Inferior parietal cortex (tissue), 1 donor: ENCODE measurements at regions not wholly inside any gene's neighbourhood (a gene's known extent, or its start where the extent isn't known, plus 50 kb on each side); places are given as distances from the start of the nearest gene placed in this dataset.

Experiments used
- DNase-seq: peaks from one replicate; pipeline ENCODE4 v3.0.0-alpha.2; 2016; ENCODE audit errors: extremely low spot score

DNA sequence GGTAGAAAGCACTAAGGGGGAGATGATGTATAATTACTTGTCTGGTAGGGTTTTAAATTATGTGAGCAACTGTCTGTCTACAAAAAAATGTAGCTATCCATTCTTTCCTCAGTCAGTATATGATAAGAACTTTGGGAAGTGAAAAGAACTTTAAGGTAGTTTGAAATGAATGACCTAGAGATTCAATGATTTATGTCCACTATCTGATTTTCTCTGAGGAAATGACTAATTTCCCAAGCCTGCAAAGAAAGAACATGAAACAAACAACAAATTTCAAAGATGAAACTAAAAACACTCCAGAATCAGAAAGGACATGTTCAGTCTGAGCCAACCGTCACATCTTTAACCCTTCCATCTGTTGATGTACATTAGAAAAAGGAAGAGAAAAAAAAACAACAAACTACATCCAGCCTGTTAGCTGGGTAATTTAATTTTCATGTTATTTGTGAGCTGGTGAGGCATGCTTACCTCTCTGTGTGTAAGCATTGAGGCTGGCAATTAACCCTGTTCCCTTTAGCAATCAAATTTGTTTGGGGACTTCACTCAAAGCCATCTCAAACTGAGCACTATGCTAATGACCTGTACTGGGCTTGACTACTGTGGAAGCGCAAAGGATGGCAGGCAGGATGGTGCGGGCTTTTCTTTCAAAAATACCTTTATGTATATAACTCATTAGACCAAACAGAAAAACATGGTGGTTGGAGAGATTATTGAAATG, 220.1 kb downstream of the TUSC7 start:
- DNase-seq, result no peak

DNA sequence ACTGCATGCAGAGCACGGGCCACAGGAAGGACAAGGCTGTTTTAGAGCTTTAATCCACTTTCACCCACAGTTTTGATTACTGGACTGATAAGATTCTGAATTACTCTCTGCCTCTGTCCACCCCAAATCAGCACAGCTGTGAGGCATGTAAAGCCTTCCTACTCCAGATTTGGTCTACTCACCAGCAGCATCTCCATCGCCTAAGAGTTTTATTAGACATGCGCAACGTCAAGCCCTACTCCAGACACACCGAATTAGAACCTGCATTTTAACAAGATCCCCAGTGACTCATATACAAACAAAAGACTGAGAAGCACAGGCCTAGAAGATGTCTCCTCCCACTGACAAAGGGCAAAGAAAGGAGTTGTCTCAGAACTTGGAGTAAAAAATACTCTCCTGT, 221.2 kb downstream of the TUSC7 start:
- no peak for DNase-seq

- no peak for DNase-seq
Observed at GRCh38 chr3:116939091-116939490, 229.5 kb downstream of the TUSC7 start.

DNA sequence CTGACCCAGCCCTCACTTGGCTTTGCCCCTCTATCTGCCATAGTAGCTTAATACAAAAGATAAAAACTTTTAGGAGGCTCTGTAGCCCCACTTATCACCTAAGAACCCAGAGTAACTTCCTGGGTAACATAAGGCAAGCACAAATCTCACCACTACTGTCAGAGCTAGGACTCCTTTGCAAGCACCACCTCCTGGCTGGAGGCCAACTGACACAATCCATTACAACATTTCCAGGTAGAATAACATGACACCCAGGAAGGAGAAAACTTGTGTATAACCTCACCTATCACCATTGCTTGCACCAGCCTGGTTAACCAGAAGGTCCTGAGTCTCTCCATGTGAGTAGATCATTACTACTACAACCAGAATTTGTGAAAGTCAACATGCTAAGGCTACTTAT, 230.0 kb downstream of the TUSC7 start:
- no peak for DNase-seq

DNA sequence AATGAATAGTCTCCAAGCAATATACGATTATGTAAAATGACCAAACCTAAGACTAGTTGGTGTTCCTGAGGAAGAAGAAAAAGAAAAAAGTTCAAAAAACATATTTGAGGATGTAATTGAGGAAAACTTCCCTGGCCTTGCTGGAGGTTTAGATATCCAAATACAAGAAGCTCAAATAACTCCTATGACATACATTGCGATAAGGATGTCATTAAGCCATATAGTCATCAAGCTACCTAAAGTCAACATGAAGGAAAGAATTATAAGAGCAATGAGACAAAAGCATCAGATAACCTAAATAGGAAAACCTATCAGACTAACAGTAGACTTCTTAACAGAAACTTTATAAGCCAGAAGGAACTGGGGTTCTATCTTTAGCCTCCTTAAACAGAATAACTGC, 231.1 kb downstream of the TUSC7 start:
- no peak for DNase-seq

- no peak for DNase-seq
Observed at GRCh38 chr3:116946376-116946775, 236.8 kb downstream of the TUSC7 start.

GRCh38 chr3:116947148-116947547, 237.6 kb downstream of the TUSC7 start:
- DNase-seq, result no peak

- DNase-seq, result no peak
Observed at GRCh38 chr3:116947809-116948208, 238.2 kb downstream of the TUSC7 start.

DNA sequence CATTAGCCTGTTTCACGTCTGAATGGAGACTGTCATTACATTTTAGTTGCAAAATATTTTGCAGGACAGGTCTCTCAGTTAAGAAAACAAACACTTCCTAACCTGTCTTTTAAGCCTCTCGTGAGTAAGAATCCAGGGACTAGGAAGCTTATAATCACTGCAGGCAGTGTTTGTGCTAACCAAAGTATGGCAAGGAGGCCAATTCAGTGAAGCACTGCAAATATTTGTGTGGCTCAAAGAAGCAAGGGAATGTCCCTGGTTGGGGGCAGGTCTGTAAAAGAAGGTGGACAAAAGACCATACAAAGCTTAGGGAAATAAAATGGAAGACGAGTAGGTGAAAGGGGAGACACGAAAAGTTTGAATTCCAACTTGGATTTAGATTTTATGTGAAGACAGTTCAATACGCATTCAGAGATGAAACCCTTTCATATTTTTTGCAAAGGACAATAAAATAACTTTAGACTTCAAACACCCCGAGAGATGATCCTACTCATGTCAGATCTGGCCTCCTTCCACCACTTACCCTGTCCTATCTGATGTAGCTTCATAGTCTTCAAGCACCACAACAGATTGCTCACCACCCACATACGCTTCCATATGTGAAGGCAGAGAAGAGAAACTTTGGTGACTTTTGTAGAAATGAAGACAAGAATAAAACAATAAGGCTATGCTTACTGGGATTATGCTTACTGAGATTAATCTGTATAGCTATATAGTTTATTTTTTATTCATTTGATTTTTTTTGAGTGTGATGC, 240.9 kb downstream of the TUSC7 start:
- peak; percentile 69 for DNase-seq

GRCh38 chr3:116951610-116952009, 242.0 kb downstream of the TUSC7 start:
- peak; percentile 39 for DNase-seq

DNA sequence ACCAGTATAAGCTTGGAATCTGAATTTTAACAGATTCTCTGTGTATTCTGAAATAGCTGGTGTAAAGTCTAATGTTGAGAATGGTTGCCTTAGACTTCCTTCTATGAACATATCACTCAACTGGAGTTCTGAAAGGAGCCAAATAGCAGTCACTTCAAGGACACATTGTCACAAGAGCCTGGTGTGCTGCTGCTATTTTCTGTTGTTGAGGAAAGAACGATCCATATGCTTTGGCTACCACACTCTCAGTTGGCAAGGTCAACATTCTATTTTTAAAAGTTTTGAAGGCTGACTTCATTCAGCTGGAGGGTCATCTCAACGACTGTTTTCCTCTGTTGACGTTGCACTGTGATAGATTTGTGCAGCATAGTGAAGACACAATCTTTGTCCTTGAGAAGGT, 248.7 kb downstream of the TUSC7 start:
- DNase-seq, result no peak

DNA sequence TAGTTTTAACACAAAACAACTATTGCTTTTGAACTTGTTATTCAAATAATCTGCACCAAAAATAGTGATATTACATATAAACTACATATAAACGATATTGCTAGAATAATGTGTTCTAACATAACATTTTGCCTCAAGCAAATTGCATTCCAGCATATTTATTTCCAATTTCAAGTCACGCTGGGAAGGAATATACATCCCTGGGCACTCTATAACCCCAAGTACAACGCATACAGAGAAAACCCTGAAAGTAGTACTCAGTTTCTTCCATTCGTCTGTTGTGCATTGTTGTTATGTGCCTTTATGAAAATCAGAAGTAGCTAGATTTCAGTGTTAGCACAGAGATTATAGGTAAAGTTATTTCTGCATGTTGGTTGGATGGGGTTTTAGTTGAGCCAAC, 251.5 kb downstream of the TUSC7 start:
- DNase-seq, result no peak

GRCh38 chr3:116963802-116964201, 254.2 kb downstream of the TUSC7 start:
- no peak for DNase-seq

DNA sequence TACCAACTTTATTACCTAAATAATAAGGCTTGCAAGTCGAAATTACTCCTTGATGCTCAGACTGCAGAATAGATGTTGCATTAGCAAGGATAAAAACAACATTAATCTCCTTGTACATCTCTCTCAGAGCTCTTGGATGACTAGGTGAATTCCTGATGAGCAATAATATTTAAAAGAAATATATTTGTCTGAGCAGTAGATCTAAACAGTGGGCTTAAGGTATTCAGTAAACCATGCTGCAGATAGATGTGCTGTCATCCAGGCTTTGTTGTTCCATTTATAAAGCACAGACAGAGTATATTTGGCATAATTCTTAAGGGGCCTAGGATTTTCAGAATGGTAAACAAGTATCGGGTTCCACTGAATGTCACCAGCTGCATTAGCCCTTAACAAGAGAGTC, 257.1 kb downstream of the TUSC7 start:
- DNase-seq, result no peak

- DNase-seq, result no peak
Observed at GRCh38 chr3:116969135-116969534, 259.6 kb downstream of the TUSC7 start.

DNA sequence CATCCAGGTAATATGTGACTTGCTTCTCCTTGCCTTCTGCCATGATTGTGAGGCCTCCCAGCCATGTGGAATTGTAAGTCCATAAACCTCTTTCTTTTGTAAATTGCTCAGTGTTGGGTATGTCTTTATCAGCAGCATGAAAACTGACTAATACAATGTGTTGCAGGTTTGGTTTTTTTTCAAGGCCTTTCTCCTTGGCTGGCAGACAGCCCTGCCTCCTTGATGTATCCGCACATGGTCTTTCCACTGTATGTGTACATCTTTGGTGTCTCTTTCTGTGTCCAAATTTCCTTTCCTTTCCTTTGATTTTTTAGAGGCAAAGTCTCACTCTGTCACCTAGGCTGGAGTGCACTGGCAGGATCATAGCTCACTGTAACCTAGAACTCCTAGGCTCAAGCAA, 260.1 kb downstream of the TUSC7 start:
- DNase-seq, result no peak

DNA sequence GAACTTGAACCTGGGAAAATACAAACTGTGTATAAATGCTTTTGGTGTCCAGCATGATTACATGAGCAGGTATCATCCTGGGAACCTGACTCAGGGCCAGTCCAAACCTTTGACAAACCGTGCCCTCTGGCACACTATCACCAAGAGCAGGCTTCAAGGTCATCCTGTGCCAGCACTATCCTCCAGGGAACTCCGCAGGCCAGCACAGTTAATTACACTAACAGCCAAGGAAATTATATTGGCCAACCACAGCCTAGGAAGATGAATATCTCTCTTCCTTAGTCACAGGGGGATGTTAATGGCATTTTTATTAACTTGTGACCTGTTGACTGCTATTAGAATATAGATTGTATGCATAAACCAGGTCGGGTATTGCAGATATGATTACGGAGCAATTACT, 262.0 kb downstream of the TUSC7 start:
- no peak for DNase-seq

DNA sequence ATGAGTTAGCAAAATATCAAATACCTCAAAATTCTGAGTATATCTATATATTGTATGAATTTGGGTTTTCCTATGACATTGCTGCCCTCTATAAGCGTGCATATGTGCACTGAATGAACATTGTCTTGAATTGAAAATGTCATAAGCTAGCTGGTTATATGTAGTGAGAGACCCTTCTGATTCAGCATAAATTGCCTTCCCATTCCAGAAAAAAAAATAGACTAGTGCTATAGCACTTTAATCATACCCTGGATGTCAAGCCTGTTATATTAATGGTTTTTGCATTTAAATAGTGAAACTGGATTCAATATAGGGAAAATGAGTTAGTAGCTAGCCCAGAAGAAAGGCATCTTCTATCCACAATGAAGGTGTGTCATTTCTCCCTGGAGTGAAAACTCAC, 265.1 kb downstream of the TUSC7 start:
- DNase-seq, result no peak

GRCh38 chr3:116977441-116977840, 267.9 kb downstream of the TUSC7 start:
- DNase-seq, result no peak

DNA sequence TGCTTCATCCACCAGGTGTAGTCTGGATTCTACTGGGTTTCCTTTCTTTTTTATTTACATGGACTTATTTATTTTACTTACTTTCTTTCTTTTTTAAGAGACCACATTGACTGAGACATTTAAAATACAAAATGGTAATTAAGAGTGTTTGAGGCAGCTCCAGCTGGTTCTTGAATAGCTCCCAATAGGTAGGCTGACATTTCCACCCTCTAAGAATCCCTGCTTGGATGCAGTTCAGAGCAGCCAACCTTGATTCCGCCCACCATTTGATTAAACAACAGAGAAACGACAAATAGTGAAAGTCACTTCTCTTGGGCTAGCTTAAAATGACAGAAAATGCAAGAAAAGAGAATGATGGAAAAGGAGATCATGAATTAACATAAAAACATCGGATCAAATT, 270.5 kb downstream of the TUSC7 start:
- DNase-seq, result no peak

DNA sequence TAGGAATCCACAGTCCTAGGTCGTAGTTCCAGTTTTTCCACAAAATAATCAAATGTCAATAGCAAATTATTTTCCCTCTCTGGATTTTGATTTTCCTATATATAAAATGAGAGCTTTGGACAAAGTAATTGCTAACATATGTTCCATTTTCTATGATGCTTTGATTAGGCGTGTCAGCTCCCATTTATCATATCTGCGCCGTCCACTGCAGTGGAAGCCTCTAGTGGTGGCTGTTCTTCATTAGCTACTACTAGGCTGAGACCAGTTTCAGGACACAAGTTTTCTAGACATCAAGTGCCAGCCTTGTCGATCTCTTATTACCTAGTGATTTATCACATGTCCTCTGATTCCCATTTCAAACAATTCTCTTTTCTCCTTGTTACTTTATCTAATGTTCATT, 271.5 kb downstream of the TUSC7 start:
- DNase-seq, result no peak

- DNase-seq, result no peak
Observed at GRCh38 chr3:116984301-116984700, 274.7 kb downstream of the TUSC7 start.

- DNase-seq, result peak; percentile 29
Observed at GRCh38 chr3:116994351-116994879, 284.8 kb downstream of the TUSC7 start.
